ENCODE measurements at regions not wholly inside any gene's neighbourhood (a gene's known extent, or its start where the extent isn't known, plus 50 kb on each side); places are given as distances from the start of the nearest gene placed in this dataset.
A peak's percentile ranks its signal among the peaks of the same experiment; 100 is the strongest.

DNA sequence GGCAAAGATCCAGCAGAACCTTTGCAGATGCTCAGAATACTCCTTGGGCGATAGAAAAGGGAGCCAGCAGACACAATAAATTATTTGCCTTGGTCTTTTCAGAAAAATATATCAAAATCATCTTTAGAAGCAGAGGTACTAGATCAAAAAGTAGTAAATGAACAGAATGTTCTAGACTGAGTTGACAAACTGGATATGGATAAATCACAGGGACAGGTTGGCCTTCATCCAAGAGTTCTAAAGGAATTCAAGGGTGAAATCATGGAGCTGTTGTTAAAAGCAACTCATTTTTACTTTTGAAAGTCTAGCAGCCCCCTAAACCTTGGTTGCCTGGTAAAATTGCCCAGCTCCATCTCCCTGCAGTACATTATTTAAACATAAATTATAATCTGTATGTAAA lies 99.1 kb downstream of the PLCE1 start:
- Histone ChIP-seq H3K4me3 (no peak overlapping the region), H3K4me1 (no peaks in the 10 kb centered on the region), H3K36me3 (replicated peaks in 1 of 2; ENCODE audit: insufficient read depth in 1 of 2, low read depth in 2 of 2) (no peaks in the 10 kb centered on the region), H3K27me3 (no peaks in the 10 kb centered on the region), H3K27ac (no peak overlapping the region), H3K9me3 (no peaks in the 10 kb centered on the region)
- no peak for TF ChIP-seq POLR2A (IDR thresholded peaks at IDR 0.05)
- TF ChIP-seq, protein P1, sequence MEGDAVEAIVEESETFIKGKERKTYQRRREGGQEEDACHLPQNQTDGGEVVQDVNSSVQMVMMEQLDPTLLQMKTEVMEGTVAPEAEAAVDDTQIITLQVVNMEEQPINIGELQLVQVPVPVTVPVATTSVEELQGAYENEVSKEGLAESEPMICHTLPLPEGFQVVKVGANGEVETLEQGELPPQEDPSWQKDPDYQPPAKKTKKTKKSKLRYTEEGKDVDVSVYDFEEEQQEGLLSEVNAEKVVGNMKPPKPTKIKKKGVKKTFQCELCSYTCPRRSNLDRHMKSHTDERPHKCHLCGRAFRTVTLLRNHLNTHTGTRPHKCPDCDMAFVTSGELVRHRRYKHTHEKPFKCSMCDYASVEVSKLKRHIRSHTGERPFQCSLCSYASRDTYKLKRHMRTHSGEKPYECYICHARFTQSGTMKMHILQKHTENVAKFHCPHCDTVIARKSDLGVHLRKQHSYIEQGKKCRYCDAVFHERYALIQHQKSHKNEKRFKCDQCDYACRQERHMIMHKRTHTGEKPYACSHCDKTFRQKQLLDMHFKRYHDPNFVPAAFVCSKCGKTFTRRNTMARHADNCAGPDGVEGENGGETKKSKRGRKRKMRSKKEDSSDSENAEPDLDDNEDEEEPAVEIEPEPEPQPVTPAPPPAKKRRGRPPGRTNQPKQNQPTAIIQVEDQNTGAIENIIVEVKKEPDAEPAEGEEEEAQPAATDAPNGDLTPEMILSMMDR (IDR thresholded peaks at IDR 0.05): no peak
- DNase-seq (peak in 3 of 4 donors; percentile 12 to 51 (median 31)), ATAC-seq (peak; percentile 40)
- 86 to 91% methylated on average over 1 of the region's 1 CpG for WGBS, 2 donors
- intact Hi-C loops (cut with DNase I): no loop called here

- ATAC-seq (no peak), DNase-seq (no peak)
- Histone ChIP-seq H3K27ac (no peak overlapping the region), H3K27me3 (no peaks in the 10 kb centered on the region), H3K9me3 (no peaks in the 10 kb centered on the region), H3K36me3 (replicated peaks in 1 of 2; ENCODE audit: insufficient read depth in 1 of 2, low read depth in 2 of 2) (no peaks in the 10 kb centered on the region), H3K4me1 (no peaks in the 10 kb centered on the region), H3K4me3 (no peak overlapping the region)
- TF ChIP-seq, protein P1 (IDR thresholded peaks at IDR 0.05): no peak
- TF ChIP-seq POLR2A (IDR thresholded peaks at IDR 0.05): no peak
- intact Hi-C loops (cut with DNase I): no loop called here
- WGBS, 2 donors: 58 to 64% methylated on average over 2 of the region's 2 CpGs
These were observed 99.7 kb downstream of the PLCE1 start for GRCh38 chr10:94093286-94093905.

GRCh38 chr10:94094540-94094939 lies 100.8 kb downstream of the PLCE1 start:
- Histone ChIP-seq H3K27me3 (no peaks in the 10 kb centered on the region), H3K9me3 (no peaks in the 10 kb centered on the region), H3K36me3 (replicated peaks in 1 of 2; ENCODE audit: insufficient read depth in 1 of 2, low read depth in 2 of 2) (no peaks in the 10 kb centered on the region), H3K27ac (no peak overlapping the region), H3K4me1 (no peaks in the 10 kb centered on the region), H3K4me3 (no peak overlapping the region)
- intact Hi-C loops (cut with DNase I): no loop called here
- 83 to 90% methylated on average over 5 of the region's 5 CpGs for WGBS, 2 donors
- TF ChIP-seq POLR2A (IDR thresholded peaks at IDR 0.05): no peak
- TF ChIP-seq, protein P1 (IDR thresholded peaks at IDR 0.05): no peak
- ATAC-seq: no peak
- no peak for DNase-seq

DNA sequence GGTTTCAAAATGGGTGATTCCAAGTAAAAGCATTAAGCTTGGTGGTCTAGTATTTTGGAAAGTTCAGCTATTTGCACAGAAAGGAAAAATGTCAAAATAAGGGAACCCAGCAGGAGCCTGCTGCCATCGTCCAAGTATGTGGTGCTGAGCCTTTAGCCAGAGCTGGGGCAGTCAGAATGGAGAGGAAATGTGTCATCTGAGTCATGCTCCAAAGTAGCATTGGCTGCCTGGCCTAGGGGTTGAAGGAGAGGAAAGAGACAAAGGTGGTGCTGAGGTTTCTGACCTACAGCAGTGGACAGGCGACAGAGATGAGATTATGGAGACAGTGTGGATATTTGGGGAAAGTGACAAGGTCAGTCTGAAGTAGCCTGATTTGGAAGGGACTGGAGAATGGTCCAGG lies 103.9 kb downstream of the PLCE1 start:
- Histone ChIP-seq H3K4me3 (no peak overlapping the region), H3K9me3 (no peaks in the 10 kb centered on the region), H3K27ac (no peak overlapping the region), H3K36me3 (replicated peaks in 1 of 2; ENCODE audit: insufficient read depth in 1 of 2, low read depth in 2 of 2) (no peaks in the 10 kb centered on the region), H3K4me1 (no peaks in the 10 kb centered on the region), H3K27me3 (no peaks in the 10 kb centered on the region)
- no peak for ATAC-seq
- 90 to 100% methylated on average over 2 of the region's 2 CpGs for WGBS, 2 donors
- DNase-seq: no peak
- intact Hi-C loops (cut with DNase I): no loop called here
- TF ChIP-seq POLR2A (IDR thresholded peaks at IDR 0.05): no peak
- TF ChIP-seq, protein P1 (IDR thresholded peaks at IDR 0.05): no peak

GRCh38 chr10:94098896-94099295 lies 105.2 kb downstream of the PLCE1 start:
- 66 to 73% methylated on average over 3 of the region's 3 CpGs for WGBS, 2 donors
- no peaks in the 10 kb centered on the region for H3K36me3 ChIP-seq (replicated peaks in 1 of 2; ENCODE audit: insufficient read depth in 1 of 2, low read depth in 2 of 2)
- no peaks in the 10 kb centered on the region for H3K9me3 ChIP-seq
- no peaks in the 10 kb centered on the region for H3K4me1 ChIP-seq
- H3K4me3 ChIP-seq: no peak overlapping the region
- no peak for TF ChIP-seq POLR2A (IDR thresholded peaks at IDR 0.05)
- TF ChIP-seq, protein P1 (IDR thresholded peaks at IDR 0.05): no peak
- DNase-seq (no peak), ATAC-seq (no peak)
- intact Hi-C loops (cut with DNase I): no loop called here
- no peaks in the 10 kb centered on the region for H3K27me3 ChIP-seq
- no peak overlapping the region for H3K27ac ChIP-seq

Data from body of pancreas (tissue), 4 donors.